ENCODE measurements at regions not wholly inside any gene's neighbourhood (a gene's known extent, or its start where the extent isn't known, plus 50 kb on each side); places are given as distances from the start of the nearest gene placed in this dataset.

DNA sequence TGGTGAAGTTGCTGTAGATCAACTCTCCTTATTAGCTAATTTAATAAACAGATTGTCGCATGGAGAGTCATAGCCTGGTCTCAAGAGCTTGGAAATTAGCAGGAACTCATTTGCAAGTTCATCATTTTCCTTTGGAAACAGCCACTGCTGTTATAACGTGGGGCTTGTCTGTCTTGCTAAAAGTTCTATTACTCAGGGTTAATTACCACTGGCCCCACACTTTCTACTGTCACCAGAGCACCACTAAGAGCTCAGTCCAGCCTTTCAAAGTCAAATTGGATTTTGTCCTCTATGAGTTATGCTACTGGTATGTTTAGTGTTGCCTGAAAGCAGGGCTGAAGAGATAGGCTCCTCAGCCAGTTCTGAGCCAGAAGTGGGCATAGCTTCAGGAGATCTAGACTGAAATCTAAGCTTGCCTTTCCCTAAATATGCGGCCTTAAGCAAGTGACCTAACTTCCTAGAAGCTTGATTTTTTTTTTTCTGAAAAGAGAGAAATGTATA, 292.2 kb downstream of the INSC start:
- H3K36me3 Mint-ChIP-seq: no peaks in the 10 kb centered on the region
- no peak for TF ChIP-seq CTCF (IDR thresholded peaks at IDR 0.05)
- H4K20me1 ChIP-seq (ENCODE audit: insufficient read depth, low read length): no peaks in the 10 kb centered on the region
- 40% methylated on average over 1 of the region's 3 CpGs for WGBS (ENCODE audit: insufficient coverage)
- H3K4me1 Mint-ChIP-seq: no peaks in the 10 kb centered on the region
- H3K4me3 ChIP-seq (replicated peaks in 1 of 3; ENCODE audit: low read depth in 2 of 3, low read length in 3 of 3): no peak overlapping the region
- no peak overlapping the region for H3K4me2 ChIP-seq (replicated peaks; ENCODE audit: extremely low read depth, low read length, poor library complexity, severe bottlenecking)
- intact Hi-C loops (cut with micrococcal nuclease): no loop called here
- no peaks in the 10 kb centered on the region for H3K27me3 ChIP-seq (ENCODE audit: control insufficient read depth in 2 of 2, insufficient read depth in 2 of 2, low read length in 2 of 2)
- H3K36me3 ChIP-seq (replicated peaks in 1 of 2; ENCODE audit: control insufficient read depth in 1 of 2, insufficient read depth in 2 of 2, low read length in 2 of 2): no peaks in the 10 kb centered on the region
- H3K9me3 Mint-ChIP-seq: peaks cover 5 to 34% (median 10%) of the 10 kb centered on the region in 7 donors
- no peak for DNase-seq
- H3K9ac ChIP-seq (ENCODE audit: insufficient read depth, low read length, poor library complexity, severe bottlenecking): no peak overlapping the region
- H3K27ac ChIP-seq (ENCODE audit: low read depth in 1 of 2, low read length in 2 of 2): no peak overlapping the region
- no peak overlapping the region for H2AFZ ChIP-seq (ENCODE audit: insufficient read depth, low read depth, low read length, poor library complexity, severe bottlenecking)
- no peaks in the 10 kb centered on the region for H3K79me2 ChIP-seq (ENCODE audit: insufficient read depth, low read length)
- peaks cover 1 to 3% (median 2%) of the 10 kb centered on the region in 3 donors for H3K27me3 Mint-ChIP-seq (ENCODE audit: low read depth in 3 of 3)
- no peaks in the 10 kb centered on the region for H3K4me1 ChIP-seq (ENCODE audit: control insufficient read depth in 1 of 2, insufficient read depth in 2 of 2, low read length in 2 of 2)
- H3K4me3 Mint-ChIP-seq: no peak overlapping the region
- peaks cover 18 to 28% of the 10 kb centered on the region in 2 donors for H3K9me3 ChIP-seq (replicated peaks in 1 of 2; ENCODE audit: control insufficient read depth in 1 of 2, insufficient read depth in 1 of 2, low read length in 2 of 2)
- no peak overlapping the region for H3K27ac Mint-ChIP-seq

DNA sequence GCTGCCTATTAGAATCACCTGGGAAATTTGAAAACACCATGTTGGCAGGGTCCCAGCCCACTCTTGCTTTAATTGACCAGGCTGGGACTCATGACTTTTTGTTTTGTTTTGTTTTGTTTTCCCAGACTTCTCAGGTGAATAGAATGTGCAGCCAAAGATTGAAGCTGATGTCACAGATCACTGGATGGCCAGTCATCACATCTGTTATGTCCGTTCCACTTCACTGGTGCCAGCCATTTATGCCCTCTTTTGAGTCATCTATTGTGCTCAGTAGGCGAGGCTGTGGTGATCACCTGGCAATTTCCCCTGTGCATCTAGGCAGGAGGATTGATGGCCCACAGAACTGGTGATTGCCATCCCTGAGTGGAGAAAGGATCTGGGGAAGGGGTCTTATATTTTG, 297.3 kb downstream of the INSC start:
- Histone ChIP-seq H3K4me3 (replicated peaks in 1 of 3; ENCODE audit: low read depth in 2 of 3, low read length in 3 of 3) (no peak overlapping the region), H3K9me3 (replicated peaks in 1 of 2; ENCODE audit: control insufficient read depth in 1 of 2, insufficient read depth in 1 of 2, low read length in 2 of 2) (peaks cover 15 to 26% of the 10 kb centered on the region in 2 donors), H3K27ac (ENCODE audit: low read depth in 1 of 2, low read length in 2 of 2) (no peak overlapping the region), H3K36me3 (replicated peaks in 1 of 2; ENCODE audit: control insufficient read depth in 1 of 2, insufficient read depth in 2 of 2, low read length in 2 of 2) (no peaks in the 10 kb centered on the region), H3K4me1 (ENCODE audit: control insufficient read depth in 1 of 2, insufficient read depth in 2 of 2, low read length in 2 of 2) (no peaks in the 10 kb centered on the region), H3K4me2 (replicated peaks; ENCODE audit: extremely low read depth, low read length, poor library complexity, severe bottlenecking) (no peak overlapping the region), H3K9ac (ENCODE audit: insufficient read depth, low read length, poor library complexity, severe bottlenecking) (no peak overlapping the region), H3K79me2 (ENCODE audit: insufficient read depth, low read length) (no peaks in the 10 kb centered on the region), H3K27me3 (ENCODE audit: control insufficient read depth in 2 of 2, insufficient read depth in 2 of 2, low read length in 2 of 2) (no peaks in the 10 kb centered on the region), H4K20me1 (ENCODE audit: insufficient read depth, low read length) (no peaks in the 10 kb centered on the region), H2AFZ (ENCODE audit: insufficient read depth, low read depth, low read length, poor library complexity, severe bottlenecking) (no peak overlapping the region)
- Mint-ChIP-seq H3K36me3 (no peaks in the 10 kb centered on the region), H3K9me3 (peaks cover 0 to 20% (median 8%) of the 10 kb centered on the region in 7 donors), H3K4me1 (no peaks in the 10 kb centered on the region), H3K4me3 (no peak overlapping the region), H3K27me3 (ENCODE audit: low read depth in 3 of 3) (peaks cover 0 to 3% (median 2%) of the 10 kb centered on the region in 3 donors), H3K27ac (no peak overlapping the region)
- DNase-seq: no peak
- TF ChIP-seq CTCF (IDR thresholded peaks at IDR 0.05): no peak
- 81% methylated on average over 2 of the region's 2 CpGs for WGBS (ENCODE audit: insufficient coverage)
- intact Hi-C loops (cut with micrococcal nuclease): no loop called here
